GM19324 (cell line): ENCODE measurements at regions not wholly inside any gene's neighbourhood (a gene's known extent, or its start where the extent isn't known, plus 50 kb on each side); places are given as distances from the start of the nearest gene placed in this dataset.
"Not testable (repeated sequence)": the region's sequence is repeated elsewhere in the genome, so short reads cannot be mapped to it uniquely, and the experiment has no call there.

ENCODE experiments used
- ATAC-seq: cut with Tn5 transposase; IDR thresholded peaks from one replicate; pipeline ENCODE4 v1.9.1; 2021; ENCODE audit warnings: mild to moderate bottlenecking, moderate library complexity; ENCODE audit not compliant: unreplicated experiment, low FRiP score

DNA sequence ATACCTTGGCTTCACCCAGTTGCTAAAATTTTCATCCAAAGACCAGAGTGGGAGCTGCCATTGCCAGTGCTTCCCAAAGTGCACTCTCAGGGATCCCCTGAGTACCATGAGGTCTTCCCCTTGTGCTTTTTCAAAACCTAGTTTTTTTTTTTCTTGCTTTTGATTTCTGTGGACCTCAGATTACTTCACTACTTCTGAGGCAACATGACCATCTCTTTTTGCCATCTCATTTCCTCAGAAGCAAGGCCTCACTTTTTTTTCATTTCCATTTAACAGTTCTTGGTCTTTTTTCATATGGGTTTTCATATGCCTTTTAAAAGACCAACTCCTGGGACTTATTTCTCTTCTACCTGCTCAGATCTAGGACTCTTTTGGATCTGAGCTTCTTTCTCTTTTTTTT, 64.1 kb upstream of the MMS22L start:
- ATAC-seq = no peak

DNA sequence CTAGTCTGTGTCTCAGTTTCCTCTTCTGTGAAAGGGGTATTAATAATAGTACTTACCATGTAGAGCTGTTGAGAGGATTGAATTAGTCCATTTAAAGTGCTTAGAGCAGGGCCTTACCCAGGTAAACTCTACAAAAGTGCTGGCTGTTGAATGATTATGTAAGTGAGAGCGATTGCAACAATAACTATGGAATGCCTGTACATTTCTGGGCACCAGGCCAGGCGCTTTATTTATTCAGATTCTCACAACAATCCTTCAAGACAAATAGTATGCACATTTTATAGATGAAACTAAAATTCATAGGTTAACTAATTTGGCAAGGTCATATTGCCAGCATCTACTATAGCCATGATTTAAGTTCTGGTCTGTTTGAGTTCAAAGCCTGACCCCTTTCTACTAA, 78.3 kb upstream of the MMS22L start:
- no peak for ATAC-seq

DNA sequence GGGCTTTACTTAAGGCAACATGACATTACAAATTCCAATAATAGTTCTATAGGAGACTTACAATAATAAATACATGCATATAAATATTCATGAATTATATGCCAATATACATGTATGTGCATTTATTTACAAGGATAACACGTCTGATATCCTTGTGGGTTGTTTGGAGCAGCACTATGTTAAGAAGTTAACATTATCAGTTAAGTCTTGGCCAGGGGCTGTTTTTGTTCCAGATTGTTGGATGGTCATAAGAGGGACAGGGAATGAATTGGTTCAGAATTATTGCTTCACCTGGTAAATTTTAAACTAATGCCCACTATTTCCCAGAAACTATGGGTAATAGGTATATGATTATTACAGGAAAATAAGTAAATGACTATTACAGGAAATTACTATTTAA, 81.3 kb upstream of the MMS22L start:
- no peak for ATAC-seq

DNA sequence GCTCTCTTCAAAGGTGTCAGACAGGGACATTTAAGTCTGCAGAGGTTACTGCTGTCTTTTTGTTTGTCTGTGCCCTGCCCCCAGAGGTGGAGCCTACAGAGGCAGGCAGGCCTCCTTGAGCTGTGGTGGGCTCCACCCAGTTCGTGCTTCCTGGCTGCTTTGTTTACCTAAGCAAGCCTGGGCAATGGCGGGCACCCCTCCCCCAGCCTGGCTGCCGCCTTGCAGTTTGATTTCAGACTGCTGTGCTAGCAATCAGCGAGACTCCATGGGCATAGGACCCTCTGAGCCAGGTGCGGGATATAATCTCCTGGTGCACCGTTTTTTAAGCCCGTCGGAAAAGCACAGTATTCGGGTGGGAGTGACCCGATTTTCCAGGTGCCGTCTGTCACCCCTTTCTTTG, 99.1 kb upstream of the MMS22L start:
- ATAC-seq = not testable (repeated sequence)

DNA sequence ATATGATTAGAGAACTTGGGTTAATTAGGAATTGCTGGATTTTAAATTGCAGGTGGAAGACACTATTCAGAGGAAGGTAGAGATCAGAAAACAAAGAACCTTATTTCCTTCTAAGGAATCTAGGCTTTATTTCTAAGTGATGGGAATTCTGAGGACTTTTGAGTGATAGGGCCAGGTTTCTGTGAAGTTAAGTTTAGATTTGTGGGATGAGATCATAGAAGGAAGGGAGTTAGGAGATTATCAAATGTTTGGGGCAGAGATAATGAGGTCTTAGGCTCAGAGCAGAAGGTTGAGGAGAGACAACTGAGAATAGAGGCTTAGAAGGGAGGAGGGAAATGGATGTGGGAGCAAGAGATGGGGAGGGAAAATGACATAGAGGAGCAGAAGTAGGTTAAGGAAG, 109.7 kb upstream of the MMS22L start:
- ATAC-seq = no peak

DNA sequence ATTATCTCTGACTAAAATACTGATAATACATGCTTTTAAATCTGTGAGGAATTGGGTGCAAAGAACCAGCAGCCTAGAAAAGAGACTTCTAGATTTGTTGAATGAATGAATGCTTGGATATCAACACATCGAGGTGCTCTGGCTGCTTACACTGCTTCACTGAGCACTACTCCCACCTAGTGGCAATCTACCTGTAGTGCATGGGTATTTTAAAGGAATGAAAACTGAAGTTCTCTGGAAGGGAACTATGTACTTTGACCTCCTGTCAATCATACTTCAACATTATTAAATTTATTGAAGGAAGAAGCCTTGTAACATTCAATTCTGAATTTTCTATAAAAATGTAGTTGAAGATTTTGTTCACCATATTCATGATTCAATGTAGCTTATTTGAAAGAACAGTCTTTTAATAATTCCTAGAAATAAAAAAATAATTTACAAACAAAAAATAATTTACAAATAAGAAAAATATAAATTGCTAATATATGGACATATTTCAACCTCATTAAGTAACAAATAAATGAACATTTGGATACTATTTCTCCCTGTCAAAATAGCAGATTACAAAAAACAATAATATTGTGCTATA, 111.2 kb upstream of the MMS22L start:
- peak; percentile 74 for ATAC-seq

DNA sequence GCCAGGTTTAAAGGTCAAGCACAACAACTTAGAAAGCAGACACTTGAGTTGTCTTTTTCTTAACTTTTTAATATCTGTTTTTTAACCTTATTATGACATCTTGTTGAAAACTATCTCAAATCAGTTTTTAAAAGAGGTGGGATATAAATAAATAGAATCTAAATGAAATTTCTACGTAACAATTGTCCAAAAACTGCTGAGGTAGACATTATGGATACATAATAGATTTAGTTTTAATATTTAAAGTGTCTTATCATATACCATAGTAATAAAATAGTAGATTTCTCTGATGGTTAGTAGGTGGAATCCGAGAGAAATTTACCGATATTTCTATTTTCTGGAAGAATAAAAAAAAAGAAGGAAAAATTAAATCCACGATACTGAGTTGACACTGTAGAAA, 113.9 kb upstream of the MMS22L start:
- ATAC-seq = no peak

DNA sequence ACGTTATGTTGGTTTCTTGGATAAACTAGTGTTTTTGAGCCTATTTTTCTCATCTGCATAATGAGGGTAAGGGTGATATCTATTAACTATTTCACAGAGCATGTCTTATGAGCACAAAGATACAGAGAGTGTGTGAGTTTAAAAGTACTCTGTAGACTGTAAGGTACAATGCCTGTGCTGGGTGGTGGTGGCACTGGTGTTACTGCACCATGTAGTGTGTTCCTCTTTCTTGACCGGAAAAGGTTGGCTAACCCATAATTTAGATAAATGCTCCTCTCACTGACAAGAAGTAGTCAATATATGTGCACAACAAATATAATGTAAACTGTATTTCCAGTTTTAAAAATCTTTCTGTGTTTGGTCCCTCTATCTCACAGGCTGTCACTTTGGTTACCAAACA, 116.2 kb upstream of the MMS22L start:
- ATAC-seq = no peak

DNA sequence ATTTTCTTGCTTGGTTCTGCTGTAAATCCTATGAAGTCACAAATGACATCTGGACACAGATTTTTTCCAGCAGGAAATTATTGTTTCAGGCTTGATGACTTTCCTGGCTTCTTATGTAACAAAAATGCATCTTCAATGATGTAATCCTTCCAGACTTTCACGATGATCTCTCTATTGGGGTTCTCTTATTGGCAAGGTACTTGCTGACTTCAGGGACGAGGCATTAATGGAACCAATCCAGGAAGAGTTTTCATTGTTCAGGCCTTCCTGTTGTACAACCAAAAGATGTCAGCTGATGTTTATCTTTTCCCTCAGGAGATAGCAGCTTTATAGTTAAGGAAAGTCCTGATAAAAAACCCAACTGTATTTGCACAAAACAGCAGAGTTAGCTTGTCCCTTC, 118.5 kb upstream of the MMS22L start:
- no peak for ATAC-seq

DNA sequence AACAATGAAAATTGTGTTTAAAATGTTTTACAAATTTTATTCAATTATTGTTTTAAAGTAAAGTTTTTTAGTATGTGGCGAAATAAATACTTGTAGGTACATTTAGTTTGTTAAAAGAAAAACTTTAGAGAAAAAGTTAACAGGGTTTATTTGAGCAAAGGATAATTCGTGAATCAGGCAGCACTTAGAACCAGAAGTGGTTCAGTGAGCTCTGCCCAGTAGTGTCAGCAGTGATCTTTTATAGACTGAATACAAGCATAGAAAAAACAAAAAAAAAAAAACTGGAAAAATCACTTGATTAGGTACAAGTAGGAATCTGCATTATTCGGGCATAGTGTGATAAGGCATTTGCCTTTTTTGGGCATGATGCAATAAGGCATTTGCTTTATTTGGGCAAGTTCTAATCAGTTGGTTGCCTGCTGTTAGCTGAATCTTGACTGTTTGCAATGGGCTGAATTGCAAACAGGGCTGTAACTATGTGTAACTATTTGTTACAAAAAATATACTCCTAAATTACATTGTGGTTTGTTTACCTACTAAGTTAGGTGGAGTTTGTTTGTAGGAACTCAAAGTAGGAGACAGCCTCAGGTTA, 122.9 kb upstream of the MMS22L start:
- ATAC-seq = no peak

DNA sequence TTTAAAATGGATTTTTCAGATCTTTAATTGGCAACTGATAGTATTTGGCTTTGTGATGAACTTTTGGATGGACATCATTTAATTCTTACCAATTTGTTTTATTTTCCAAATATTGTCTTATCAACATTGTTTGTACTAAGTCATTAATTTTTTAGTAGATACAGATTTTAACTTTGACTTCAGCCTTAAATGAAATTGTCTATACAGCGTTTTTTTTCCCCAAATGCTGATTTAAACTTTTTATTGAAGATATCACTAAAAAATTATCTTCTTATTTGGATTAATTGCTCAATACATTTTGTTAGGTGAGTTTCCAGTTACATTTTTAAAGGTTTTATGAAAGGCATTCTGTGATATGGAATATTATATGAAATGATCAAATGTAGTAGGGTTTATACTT, 123.6 kb upstream of the MMS22L start:
- ATAC-seq = no peak

DNA sequence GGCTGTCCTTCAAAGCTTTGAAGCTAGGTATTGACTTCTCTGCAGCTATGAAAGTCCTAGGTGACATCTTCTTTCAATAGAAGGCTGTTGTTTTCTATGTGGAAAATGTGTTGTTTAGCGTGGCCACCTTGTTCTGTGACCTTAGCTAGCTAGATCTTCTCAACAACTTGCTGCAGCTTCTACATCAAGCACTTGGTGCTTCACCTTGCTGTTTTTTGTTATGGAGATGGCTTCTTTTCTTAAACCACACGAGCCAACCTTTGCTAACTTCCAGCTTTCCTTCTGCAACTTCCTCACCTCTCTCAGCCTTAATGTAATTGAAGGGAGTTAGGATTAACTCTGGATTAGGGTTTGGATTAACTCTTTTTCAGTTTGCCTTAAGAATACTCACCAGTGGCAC, 128.6 kb upstream of the MMS22L start:
- no peak for ATAC-seq

DNA sequence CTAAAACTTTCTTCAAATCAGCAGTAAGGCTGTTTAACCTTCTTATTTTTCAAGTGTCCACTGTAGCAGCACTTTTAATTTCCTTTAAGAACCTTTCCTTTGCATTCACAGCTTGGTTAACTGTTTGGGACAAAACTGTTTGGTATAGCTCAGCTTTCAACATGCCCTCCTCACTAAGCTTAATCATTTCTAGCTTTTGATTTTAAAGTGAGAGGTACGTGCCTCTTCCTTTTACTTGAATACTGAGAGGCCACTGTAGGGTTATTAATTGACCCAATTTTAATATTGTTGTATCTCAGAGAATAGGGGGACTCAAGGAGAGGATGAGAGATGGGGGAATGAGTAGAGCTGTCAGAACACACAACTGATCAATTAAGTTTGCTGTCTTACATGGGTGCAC, 129.5 kb upstream of the MMS22L start:
- peak; percentile 49 for ATAC-seq

DNA sequence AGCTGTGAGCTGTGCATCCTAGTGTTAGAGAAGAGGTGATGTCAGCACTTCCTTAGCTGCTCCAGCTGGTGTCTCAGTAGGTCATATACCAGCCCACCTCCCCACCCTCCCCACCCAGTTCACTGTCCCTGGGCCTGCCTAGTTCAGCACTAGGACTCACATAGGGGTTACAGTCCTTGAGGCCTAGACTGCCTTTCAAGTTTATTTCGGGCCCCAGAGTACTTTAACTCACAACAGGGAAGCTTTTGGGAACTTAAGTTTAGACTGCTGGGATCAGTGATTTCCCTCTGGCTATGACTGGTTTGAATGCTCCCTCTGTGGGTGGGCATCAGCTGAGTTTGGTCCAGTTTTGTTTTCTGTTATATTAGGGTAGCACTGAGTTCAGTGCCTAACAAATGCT, 139.2 kb upstream of the MMS22L start:
- ATAC-seq = no peak

DNA sequence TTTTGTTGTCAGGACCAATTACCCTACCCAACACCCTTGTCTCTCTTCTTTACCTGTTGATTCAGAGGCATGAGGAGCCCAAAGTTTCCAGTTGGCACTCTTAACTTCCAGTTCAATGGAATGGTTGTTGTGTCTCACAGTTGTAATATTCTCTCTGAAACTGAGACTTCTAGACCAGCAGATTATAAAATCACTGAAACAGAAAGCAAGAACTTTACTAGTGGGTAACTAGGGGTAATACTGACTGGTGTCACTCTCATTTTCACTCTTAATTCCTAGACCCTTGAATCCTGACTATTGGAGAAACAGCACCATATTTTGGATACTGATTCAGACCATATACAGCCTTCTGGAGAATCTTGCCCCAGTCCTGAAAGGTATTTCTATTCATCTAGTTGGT, 140.2 kb upstream of the MMS22L start:
- ATAC-seq = peak; percentile 94

DNA sequence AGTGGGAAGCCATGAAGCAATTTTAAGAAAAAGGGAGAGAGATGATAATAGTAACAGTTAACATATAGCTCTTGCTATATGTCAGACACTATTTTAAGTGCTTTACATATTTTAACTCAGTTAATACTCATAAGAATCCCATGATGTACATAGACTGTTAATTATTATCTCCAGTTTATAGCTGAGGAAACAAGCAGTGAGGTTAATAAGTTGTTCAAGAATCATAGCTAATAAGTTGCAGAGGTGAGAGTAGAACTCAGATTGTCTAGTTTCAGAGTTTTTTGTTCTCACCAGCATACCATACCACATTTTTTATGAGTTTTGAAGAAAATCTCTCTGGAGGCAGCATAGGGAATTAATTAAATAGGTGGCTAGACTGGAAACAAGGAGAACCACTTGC, 144.6 kb upstream of the MMS22L start:
- peak; percentile 52 for ATAC-seq

DNA sequence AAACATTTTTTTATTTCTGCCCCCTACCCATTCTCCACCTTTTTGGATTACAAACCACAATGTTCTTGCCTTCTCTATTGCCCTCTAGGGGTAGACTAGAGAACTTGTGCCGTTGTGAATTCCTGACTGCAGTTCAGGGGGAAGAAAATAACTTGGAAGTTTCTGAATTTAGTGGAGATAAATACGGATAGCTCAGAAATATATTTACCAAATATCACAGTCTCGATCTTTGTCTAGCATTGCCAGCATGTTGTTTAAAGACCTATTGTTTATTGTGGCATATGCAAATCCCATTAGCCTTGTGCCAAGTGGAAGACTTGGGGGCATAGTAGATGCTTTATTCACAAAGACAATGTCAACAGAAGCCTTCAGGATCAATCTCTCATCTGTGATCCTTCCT, 154.1 kb upstream of the MMS22L start:
- ATAC-seq = no peak

DNA sequence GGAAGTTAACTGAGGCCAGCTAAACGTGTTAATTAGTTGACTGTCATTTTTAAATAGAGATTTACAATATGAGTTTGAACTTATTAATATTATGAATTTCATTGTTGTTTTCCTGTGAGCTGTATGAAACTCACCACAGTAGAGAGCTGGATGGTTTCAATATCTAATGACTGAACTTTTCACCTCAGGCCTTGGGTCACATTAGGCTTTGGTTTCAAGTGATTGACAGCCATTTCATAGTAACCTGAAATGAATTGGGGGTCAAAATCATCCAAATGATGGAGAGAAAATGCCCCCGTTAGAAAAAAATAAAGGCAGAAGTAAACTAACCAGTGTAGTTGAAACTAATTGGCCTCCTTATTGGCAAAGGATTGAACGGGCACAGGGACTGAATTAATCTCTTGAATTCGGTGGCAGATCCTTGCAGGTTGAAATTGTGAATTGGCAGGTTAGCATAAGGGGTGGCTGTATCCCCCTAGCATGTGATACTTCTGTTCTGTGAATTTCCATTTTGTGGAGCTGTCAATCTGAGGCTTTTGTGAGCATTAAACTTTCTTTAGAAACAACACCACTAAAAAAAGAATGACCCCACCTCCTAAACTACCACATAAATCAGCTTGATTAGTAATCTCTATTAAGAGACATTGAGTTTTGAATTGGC, 155.1 kb upstream of the MMS22L start:
- peak; percentile 84 for ATAC-seq

DNA sequence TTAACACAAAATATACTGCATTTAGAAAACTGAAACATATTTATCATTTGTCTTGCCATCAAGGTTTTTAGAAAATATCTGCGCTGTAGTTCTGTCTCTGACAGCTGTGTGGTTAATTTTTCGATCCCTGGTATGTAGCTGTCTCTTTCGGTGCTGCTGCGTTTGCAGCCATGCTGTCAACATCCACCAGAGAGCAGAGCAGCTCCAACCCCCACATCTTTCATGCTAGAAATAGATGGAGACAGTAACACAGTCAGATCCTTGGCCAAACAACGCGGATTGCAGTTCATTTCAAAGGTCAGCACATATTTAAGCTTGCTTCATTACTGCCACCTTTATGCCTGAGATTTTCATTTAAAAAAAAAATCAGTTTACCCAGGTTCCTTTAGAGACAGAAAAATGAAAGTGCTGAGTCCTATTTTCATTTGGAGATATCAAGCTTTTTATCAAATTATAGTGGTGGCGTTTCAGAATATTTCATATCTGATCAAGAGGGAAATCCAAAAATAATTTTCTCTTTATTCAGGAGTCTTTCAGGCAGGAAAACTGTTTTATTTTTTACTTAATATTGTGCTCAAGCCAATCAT, 157.7 kb upstream of the MMS22L start:
- ATAC-seq = no peak

DNA sequence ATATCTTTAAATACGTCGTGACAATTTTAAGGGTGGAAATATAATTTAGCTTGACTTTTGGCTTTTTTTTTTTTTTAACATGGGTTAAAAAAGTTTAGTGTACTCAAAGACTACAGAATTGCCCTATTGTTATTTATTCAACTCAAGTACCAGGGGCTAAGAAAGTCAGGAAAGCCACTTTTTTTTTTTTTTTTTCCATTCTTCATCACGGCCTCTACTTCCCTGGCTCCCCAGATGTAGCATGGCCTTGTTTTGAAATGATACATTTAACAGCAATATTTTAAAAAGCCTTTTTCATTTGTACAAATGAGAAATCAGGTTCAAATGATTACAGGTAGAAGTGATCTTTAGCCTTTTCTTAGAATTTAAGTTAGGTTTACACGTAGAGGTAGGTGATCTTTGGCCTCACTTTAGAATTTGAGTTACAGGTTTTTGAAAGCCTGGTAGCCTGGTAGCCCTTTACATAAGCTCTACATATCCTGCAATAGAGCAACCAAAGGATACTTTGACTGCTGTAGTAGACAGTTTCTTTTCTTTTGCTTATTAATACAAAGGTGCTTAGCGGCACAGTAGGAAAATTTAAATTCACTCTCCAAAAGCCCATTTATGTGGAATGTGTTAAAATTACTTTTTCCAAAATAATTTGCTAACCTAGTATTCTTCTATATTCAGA, 160.5 kb upstream of the MMS22L start:
- ATAC-seq = no peak

DNA sequence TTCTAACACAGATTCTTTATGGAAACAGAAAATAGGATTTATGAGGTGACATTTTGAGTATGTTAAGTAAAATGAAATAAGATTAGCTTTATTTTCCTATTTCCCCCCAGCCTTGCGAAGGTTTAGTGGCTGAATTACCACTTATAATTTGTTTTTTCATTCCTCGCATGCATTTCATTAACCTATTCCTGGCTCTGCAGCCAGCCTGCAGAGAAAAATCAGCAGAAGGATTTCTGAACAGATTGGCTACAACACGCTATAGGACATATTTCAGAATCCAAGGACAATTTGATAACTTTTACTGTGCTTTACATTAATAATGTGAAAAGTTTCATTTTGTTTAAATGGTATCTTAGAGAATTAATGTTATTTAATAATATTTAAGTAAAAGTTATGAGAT, 162.4 kb upstream of the MMS22L start:
- ATAC-seq = no peak
